DND-41 (cell line): ENCODE measurements at regions not wholly inside any gene's neighbourhood (a gene's known extent, or its start where the extent isn't known, plus 50 kb on each side); places are given as distances from the start of the nearest gene placed in this dataset.

Experiments used
- ATAC-seq: fragments of 200-7000 bp; cut with Tn5 transposase; 3 replicates; pipeline ENCODE4 v1.9.1; 2021; ENCODE audit warnings: low read depth; ENCODE audit not compliant: insufficient read depth
- DNase-seq: peaks from one replicate; pipeline ENCODE4 v3.0.0-alpha.2; 2020
- H2AFZ ChIP-seq: 2 replicates; pipeline ENCODE4 v1.6.0; 2012; ENCODE audit warnings: low read depth, low read length
- H3K27ac ChIP-seq: 2 replicates; pipeline ENCODE4 v1.5.1; 2012; ENCODE audit warnings: low read length, inconsistent platforms
- H3K27me3 ChIP-seq: fragments of 200-600 bp; sonication (generic); 2 replicates; pipeline ENCODE4 v1.6.0; 2012; ENCODE audit warnings: low read length, mild to moderate bottlenecking, inconsistent platforms; ENCODE audit not compliant: insufficient read depth, poor library complexity
- H3K36me3 ChIP-seq: 2 replicates; pipeline ENCODE4 v1.5.1; 2012; ENCODE audit warnings: low read length, inconsistent platforms; ENCODE audit not compliant: insufficient read depth
- H3K4me1 ChIP-seq: 2 replicates; pipeline ENCODE4 v1.5.1; 2012; ENCODE audit warnings: mild to moderate bottlenecking, low read length; ENCODE audit not compliant: insufficient read depth
- H3K4me2 ChIP-seq: 2 replicates; pipeline ENCODE4 v1.6.0; 2012; ENCODE audit warnings: mild to moderate bottlenecking, moderate library complexity, low read length, inconsistent platforms; ENCODE audit not compliant: insufficient read depth
- H3K4me3 ChIP-seq, 2 experiments: fragments of 200-600 bp in 1 of 2; shearing (Covaris generic) in 1 of 2; 2 replicates each; pipeline ENCODE4 v1.5.1; 2012 to 2016; ENCODE audit warnings: inconsistent platforms in 2 of 2, low read length in 2 of 2, mild to moderate bottlenecking in 2 of 2, low read depth in 1 of 2, moderate library complexity in 1 of 2
- H3K79me2 ChIP-seq: 2 replicates; pipeline ENCODE4 v1.6.0; 2012; ENCODE audit warnings: low read length, inconsistent platforms; ENCODE audit not compliant: insufficient read depth
- H3K9ac ChIP-seq: 2 replicates; pipeline ENCODE4 v1.6.0; 2012; ENCODE audit warnings: low read depth, mild to moderate bottlenecking, inconsistent platforms, low read length, moderate library complexity
- H3K9me3 ChIP-seq: 2 replicates; pipeline ENCODE4 v1.5.1; 2012; ENCODE audit warnings: low read length, moderate library complexity, mild to moderate bottlenecking, inconsistent platforms; ENCODE audit not compliant: insufficient read depth, severe bottlenecking
- H4K20me1 ChIP-seq: 2 replicates; pipeline ENCODE4 v1.6.0; 2012; ENCODE audit warnings: low read length; ENCODE audit not compliant: insufficient read depth
- CTCF ChIP-seq: IDR thresholded peaks from 2 replicates; pipeline ENCODE4 v1.5.1; 2012; ENCODE audit warnings: borderline replicate concordance, low read length, moderate library complexity, mild to moderate bottlenecking; ENCODE audit not compliant: poor library complexity, severe bottlenecking; ENCODE audit errors: extremely low read depth
- EZH2 ChIP-seq: IDR thresholded peaks from 3 replicates; pipeline ENCODE4 v1.6.1; 2012; ENCODE audit warnings: borderline replicate concordance, low read depth, mild to moderate bottlenecking, moderate library complexity, low read length, inconsistent platforms; ENCODE audit not compliant: severe bottlenecking

- H3K9me3 ChIP-seq, result no peaks in the 10 kb centered on the region
- H2AFZ ChIP-seq, result no peak overlapping the region
- H3K9ac ChIP-seq, result no peak overlapping the region
- no peak for DNase-seq
- H3K27ac ChIP-seq, result no peak overlapping the region
- H4K20me1 ChIP-seq, result no peaks in the 10 kb centered on the region
- H3K79me2 ChIP-seq, result no peaks in the 10 kb centered on the region
- H3K36me3 ChIP-seq, result no peaks in the 10 kb centered on the region
- H3K4me3 ChIP-seq, result no peak overlapping the region
- TF ChIP-seq EZH2 (no peak), CTCF (peak; percentile 63)
- no peak for ATAC-seq
- peaks cover 11% of the 10 kb centered on the region for H3K27me3 ChIP-seq
- no peak overlapping the region for H3K4me2 ChIP-seq
- H3K4me1 ChIP-seq, result no peaks in the 10 kb centered on the region
Observed at GRCh38 chr12:59164991-59165718, 244.9 kb upstream of the LRIG3 start.

- H4K20me1 ChIP-seq, result no peaks in the 10 kb centered on the region
- no peak overlapping the region for H3K4me2 ChIP-seq
- H2AFZ ChIP-seq, result no peak overlapping the region
- H3K79me2 ChIP-seq, result no peaks in the 10 kb centered on the region
- DNase-seq, result no peak
- no peaks in the 10 kb centered on the region for H3K36me3 ChIP-seq
- no peak overlapping the region for H3K4me3 ChIP-seq
- TF ChIP-seq EZH2 (no peak), CTCF (no peak)
- H3K27me3 ChIP-seq, result peaks cover 11% of the 10 kb centered on the region
- no peak overlapping the region for H3K27ac ChIP-seq
- no peak overlapping the region for H3K9ac ChIP-seq
- ATAC-seq, result no peak
- H3K4me1 ChIP-seq, result no peaks in the 10 kb centered on the region
- no peaks in the 10 kb centered on the region for H3K9me3 ChIP-seq
Observed at GRCh38 chr12:59164226-59164625, 243.9 kb upstream of the LRIG3 start.

GRCh38 chr12:59158681-59159080, 238.4 kb upstream of the LRIG3 start:
- Histone ChIP-seq H3K4me3 (no peak overlapping the region), H3K36me3 (no peaks in the 10 kb centered on the region), H3K27ac (no peak overlapping the region), H3K9me3 (no peaks in the 10 kb centered on the region), H3K79me2 (no peaks in the 10 kb centered on the region), H3K27me3 (peaks cover 2% of the 10 kb centered on the region), H3K4me2 (no peak overlapping the region), H3K4me1 (no peaks in the 10 kb centered on the region), H3K9ac (no peak overlapping the region), H2AFZ (no peak overlapping the region), H4K20me1 (no peaks in the 10 kb centered on the region)
- ATAC-seq (no peak), DNase-seq (no peak)
- TF ChIP-seq CTCF (no peak), EZH2 (no peak)

- DNase-seq (no peak), ATAC-seq (no peak)
- Histone ChIP-seq H3K36me3 (no peaks in the 10 kb centered on the region), H3K27ac (no peak overlapping the region), H3K27me3 (peaks cover 4% of the 10 kb centered on the region), H3K79me2 (no peaks in the 10 kb centered on the region), H3K4me1 (no peaks in the 10 kb centered on the region), H2AFZ (no peak overlapping the region), H3K4me3 (no peak overlapping the region), H3K9ac (no peak overlapping the region), H3K9me3 (no peaks in the 10 kb centered on the region), H4K20me1 (no peaks in the 10 kb centered on the region), H3K4me2 (no peak overlapping the region)
- TF ChIP-seq CTCF (no peak), EZH2 (no peak)
Observed at GRCh38 chr12:59158066-59158465, 237.8 kb upstream of the LRIG3 start.
